Naive B cell (primary cell): ENCODE measurements at regions not wholly inside any gene's neighbourhood (a gene's known extent, or its start where the extent isn't known, plus 50 kb on each side); places are given as distances from the start of the nearest gene placed in this dataset.

Source experiments
- ATAC-seq, 2 donors: fragments of 150-1000 bp; cut with Tn5 transposase; 2 replicates each; pipeline ENCODE4 v1.10.0; 2021; ENCODE audit warnings: low read depth in 2 of 2, mild to moderate bottlenecking in 2 of 2, moderate library complexity in 2 of 2
- DNase-seq: peaks from one replicate; pipeline ENCODE4 v3.0.0; 2022
- H3K27ac Mint-ChIP-seq, 6 donors: one replicate each; pipeline ENCODE4 v1.8.0; 2020 to 2022; ENCODE audit warnings: mild to moderate bottlenecking in 6 of 6, mixed read lengths in 6 of 6, moderate library complexity in 5 of 6, inconsistent platforms in 2 of 6
- H3K27me3 Mint-ChIP-seq, 3 donors: one replicate each; pipeline ENCODE4 v1.8.0; 2021 to 2022; ENCODE audit warnings: mixed read lengths in 3 of 3, mild to moderate bottlenecking in 1 of 3
- H3K36me3 Mint-ChIP-seq, 2 donors: one replicate each; pipeline ENCODE4 v1.8.0; 2020 to 2022; ENCODE audit warnings: mixed read lengths in 2 of 2, inconsistent platforms in 1 of 2, mild to moderate bottlenecking in 1 of 2
- H3K4me1 Mint-ChIP-seq, 3 donors: one replicate each; pipeline ENCODE4 v1.8.0; 2020 to 2022; ENCODE audit warnings: mixed read lengths in 3 of 3, inconsistent platforms in 1 of 3, mild to moderate bottlenecking in 1 of 3, moderate library complexity in 1 of 3
- H3K4me3 Mint-ChIP-seq, 8 donors: one replicate each; pipeline ENCODE4 v1.8.0; 2020 to 2022; ENCODE audit warnings: mild to moderate bottlenecking in 8 of 8, mixed read lengths in 8 of 8, moderate library complexity in 8 of 8, inconsistent platforms in 2 of 8
- H3K9me3 Mint-ChIP-seq, 7 donors: one replicate each; pipeline ENCODE4 v1.8.0; 2020 to 2022; ENCODE audit warnings: mixed read lengths in 7 of 7, mild to moderate bottlenecking in 5 of 7, inconsistent platforms in 2 of 7, moderate library complexity in 1 of 7

DNA sequence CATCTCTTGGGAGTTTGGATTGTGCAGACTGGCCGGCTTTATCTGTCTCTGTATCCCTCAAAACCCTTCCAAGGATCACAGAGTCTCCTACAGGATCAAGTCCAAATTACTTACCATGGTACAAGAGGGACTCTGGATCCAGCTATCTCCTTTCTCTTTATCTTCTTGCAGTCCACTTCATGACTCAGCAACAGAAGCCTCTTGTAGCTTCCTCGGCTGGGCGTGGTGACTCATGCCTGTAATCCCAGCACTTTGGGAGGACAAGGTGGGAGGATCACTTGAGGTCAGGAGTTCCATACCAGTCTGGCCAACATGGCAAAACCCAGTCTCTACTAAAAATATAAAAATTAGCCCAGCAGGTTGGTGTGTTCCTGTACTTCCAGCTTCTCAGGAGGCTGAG is 189.7 kb downstream of the BCAT1 start:
- peak overlapping the region in 1 of 6 donors; percentile 39 for H3K27ac Mint-ChIP-seq
- peaks cover 0 to 4% (median 0%) of the 10 kb centered on the region in 3 donors for H3K27me3 Mint-ChIP-seq
- DNase-seq: no peak
- H3K4me1 Mint-ChIP-seq: no peaks in the 10 kb centered on the region
- H3K9me3 Mint-ChIP-seq: no peaks in the 10 kb centered on the region
- H3K36me3 Mint-ChIP-seq: no peaks in the 10 kb centered on the region
- H3K4me3 Mint-ChIP-seq: no peak overlapping the region
- ATAC-seq: no peak

DNA sequence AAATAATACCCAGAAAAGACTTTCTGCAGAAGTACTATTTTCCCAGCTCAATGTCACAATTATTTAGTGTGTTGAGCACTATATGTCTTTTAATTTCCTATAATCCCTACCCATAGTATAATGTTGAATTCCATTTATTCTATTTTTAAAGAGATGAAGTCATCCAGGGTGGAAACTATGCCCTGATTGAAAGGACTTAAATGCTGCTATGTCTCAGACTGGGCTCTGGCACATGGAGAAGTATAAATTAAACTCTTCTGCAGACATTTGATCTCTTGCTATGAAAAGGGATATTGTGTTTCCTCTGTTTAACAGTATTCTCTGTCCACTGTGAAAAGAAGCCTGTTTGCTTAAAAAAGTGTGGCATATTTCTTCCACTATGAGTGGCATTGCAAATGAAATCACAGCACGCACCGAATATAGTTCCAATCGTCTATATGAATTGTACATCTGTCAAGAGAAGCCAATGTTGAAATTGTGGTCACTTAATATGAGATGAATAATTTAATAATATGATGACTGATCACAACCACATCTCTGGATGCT is 192.3 kb downstream of the BCAT1 start:
- H3K4me3 Mint-ChIP-seq: no peak overlapping the region
- ATAC-seq (no peak), DNase-seq (no peak)
- H3K9me3 Mint-ChIP-seq: no peaks in the 10 kb centered on the region
- H3K27me3 Mint-ChIP-seq: no peaks in the 10 kb centered on the region
- H3K4me1 Mint-ChIP-seq: peaks cover 0 to 4% (median 0%) of the 10 kb centered on the region in 3 donors
- no peak overlapping the region for H3K27ac Mint-ChIP-seq
- H3K36me3 Mint-ChIP-seq: no peaks in the 10 kb centered on the region

DNA sequence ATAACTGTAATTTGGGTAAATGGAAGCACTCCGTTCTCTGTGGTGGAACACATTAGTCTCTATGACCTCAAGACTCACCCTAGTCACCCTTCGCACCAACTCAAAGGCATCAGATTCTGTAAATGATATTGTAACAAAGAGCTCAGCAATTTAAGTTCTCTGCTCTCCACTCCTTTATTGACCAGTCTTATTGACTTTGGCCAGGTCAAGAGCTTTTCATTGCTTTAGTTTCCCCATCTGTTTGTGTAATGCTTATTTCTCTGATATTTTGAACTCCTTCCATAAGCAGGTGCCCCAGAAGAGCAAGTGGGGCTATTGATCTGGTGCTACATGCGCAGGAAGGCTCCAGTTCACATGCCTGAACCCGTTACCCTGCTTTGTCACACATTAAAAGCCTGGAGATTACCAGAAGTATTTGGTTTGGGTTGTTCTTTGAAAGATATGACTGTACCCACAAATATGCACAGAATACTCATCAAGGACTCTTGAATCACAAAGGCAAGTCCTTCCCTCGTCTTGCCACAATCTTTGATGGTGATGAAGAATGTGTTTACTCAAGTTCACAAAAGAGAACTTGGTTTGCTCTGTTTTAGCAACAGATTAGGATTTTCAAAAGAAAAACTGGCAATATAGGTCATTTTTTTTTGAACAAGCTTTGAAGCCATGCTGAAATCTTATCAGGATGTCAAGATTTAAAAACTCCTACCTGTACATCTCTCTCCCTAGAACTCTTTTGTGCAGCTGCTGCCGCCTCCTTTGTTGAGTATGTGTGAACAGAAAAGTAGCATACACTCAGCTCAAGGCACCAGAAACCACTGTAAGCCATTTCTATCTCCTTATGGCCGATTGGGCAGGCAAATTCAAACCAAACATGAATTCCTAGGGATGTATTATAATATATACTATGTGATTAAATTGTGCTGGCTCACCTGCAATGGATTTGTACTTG is 193.9 kb downstream of the BCAT1 start:
- Mint-ChIP-seq H3K9me3 (no peaks in the 10 kb centered on the region), H3K4me1 (peaks cover 0 to 4% (median 0%) of the 10 kb centered on the region in 3 donors), H3K27me3 (no peaks in the 10 kb centered on the region), H3K27ac (no peak overlapping the region), H3K4me3 (no peak overlapping the region), H3K36me3 (no peaks in the 10 kb centered on the region)
- DNase-seq (no peak), ATAC-seq (no peak)

DNA sequence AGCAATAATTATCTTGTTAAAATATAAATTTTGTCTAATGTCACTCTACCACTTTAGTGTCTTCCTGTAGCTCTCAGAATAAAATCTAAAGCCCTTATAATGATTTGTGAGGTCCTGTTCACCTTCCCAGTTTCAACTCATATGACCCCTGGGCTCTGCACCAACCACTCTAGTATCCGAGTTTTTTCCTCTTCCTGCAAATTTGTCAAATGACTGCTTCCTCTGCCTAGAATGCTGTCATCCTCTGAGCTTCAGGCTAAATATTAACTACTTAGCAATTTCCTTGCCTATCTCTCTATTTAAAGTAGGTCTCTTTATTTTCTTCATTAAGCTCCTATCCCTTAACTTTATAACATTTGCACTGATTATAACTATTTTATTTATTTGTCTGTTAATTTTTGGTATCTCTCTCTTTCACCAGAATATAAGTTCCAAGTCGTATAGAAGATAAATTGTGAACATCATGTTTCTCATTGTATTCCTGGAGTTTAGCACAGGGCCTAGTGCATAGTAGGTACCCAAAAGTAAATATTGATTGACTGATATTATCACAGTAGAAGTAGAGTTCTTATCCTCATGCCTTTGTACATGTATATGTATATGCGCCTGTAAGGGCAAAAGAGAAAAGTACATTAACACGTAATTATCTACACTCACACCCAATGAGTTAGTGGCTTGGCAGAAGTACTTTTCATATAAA is 196.0 kb downstream of the BCAT1 start:
- peaks cover 0 to 4% (median 0%) of the 10 kb centered on the region in 3 donors for H3K4me1 Mint-ChIP-seq
- H3K27me3 Mint-ChIP-seq: no peaks in the 10 kb centered on the region
- no peak overlapping the region for H3K27ac Mint-ChIP-seq
- no peaks in the 10 kb centered on the region for H3K9me3 Mint-ChIP-seq
- no peak for DNase-seq
- H3K4me3 Mint-ChIP-seq: no peak overlapping the region
- no peak for ATAC-seq
- H3K36me3 Mint-ChIP-seq: no peaks in the 10 kb centered on the region

DNA sequence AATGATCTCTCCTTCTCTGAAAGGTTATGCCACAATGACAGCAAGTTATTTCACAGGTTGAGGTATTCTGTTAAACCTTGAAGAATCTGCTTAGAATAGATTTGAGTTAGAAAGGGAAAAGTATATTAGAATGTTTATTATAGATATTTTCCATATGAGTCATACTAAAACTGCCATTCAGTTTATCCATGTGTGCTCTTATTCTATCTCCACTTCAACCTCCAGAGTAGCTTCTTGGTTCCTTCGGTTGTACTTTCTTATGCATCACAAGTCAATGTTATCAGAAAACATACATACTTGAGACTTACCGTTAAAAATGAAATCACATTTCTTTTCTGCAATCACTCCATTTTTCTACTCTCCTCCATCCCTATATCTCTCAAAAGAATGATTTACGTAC is 197.7 kb downstream of the BCAT1 start:
- ATAC-seq: no peak
- H3K27ac Mint-ChIP-seq: no peak overlapping the region

DNA sequence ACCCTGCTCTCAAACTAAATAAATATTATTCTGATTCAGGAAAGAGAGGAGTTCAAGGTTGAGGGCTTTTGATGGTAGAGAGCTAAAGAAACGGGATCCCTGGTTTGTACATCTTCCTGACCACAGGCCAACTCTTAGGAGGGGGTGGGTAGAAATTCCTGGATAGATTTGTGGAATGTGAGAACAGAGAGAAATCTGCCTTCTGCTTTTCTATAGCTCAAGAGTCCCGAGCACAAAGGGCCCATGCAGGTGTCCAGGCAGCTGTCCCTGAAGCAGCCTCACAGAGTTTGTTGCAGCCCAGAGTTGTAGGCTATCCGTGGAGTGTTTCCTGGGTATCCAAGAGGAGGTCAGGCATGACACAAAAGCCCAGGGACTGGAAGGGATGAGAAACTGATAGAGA is 198.6 kb downstream of the BCAT1 start:
- Mint-ChIP-seq H3K4me1 (peaks cover 0 to 4% (median 0%) of the 10 kb centered on the region in 3 donors), H3K36me3 (no peaks in the 10 kb centered on the region), H3K4me3 (no peak overlapping the region), H3K27ac (peak overlapping the region in 1 of 6 donors; percentile 28), H3K27me3 (no peaks in the 10 kb centered on the region), H3K9me3 (no peaks in the 10 kb centered on the region)
- DNase-seq (no peak), ATAC-seq (no peak)

More for the DNA sequence above, 197.7 kb downstream of the BCAT1 start:
- no peak for DNase-seq
- no peaks in the 10 kb centered on the region for H3K9me3 Mint-ChIP-seq
- no peaks in the 10 kb centered on the region for H3K27me3 Mint-ChIP-seq
- H3K4me1 Mint-ChIP-seq: peaks cover 0 to 4% (median 0%) of the 10 kb centered on the region in 3 donors
- no peak overlapping the region for H3K4me3 Mint-ChIP-seq
- no peaks in the 10 kb centered on the region for H3K36me3 Mint-ChIP-seq

DNA sequence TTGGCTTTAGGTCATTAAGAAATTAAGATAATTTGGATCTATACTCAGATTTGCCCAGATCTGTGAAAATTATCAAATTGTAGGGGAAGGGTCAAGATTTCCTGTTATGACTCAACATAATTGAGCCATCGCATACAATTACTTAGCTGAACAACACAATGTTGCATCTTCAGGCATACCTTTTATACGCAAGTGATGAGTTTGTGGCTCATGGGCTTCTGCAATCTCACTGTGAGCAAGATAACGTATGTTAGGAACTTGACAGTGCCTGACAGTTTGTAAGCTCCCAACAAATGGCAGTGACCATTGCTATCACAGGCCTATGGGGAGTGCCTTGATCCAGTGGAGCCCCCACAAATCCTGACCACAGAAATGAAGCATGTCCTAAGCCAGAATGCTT is 199.7 kb downstream of the BCAT1 start:
- peaks cover 0 to 4% (median 3%) of the 10 kb centered on the region in 3 donors for H3K4me1 Mint-ChIP-seq
- H3K27me3 Mint-ChIP-seq: no peaks in the 10 kb centered on the region
- no peak for DNase-seq
- H3K27ac Mint-ChIP-seq: no peak overlapping the region
- no peak overlapping the region for H3K4me3 Mint-ChIP-seq
- no peaks in the 10 kb centered on the region for H3K9me3 Mint-ChIP-seq
- no peak for ATAC-seq
- no peaks in the 10 kb centered on the region for H3K36me3 Mint-ChIP-seq

DNA sequence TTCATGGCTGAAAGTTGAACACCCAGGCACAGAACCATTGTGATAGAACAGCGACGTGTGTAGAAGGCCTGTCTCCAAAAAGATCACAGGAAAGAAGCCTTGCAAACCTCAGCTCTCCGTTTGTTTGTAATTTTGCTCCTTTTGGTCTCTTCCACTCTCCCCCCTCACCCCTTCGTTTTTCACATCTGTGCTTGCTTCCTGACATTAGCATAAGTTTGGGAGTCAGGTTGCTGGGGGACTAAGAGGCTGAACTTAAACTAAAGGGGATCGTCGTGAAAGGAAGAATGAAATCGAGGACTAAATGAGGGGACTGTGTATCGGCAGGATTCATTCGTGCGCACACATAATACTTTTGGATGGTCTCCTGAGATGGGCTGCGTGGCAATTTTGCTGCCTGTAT is 200.6 kb downstream of the BCAT1 start:
- DNase-seq (no peak), ATAC-seq (no peak)
- H3K9me3 Mint-ChIP-seq: no peaks in the 10 kb centered on the region
- peaks cover 0 to 4% (median 4%) of the 10 kb centered on the region in 3 donors for H3K4me1 Mint-ChIP-seq
- H3K4me3 Mint-ChIP-seq: no peak overlapping the region
- H3K27me3 Mint-ChIP-seq: no peaks in the 10 kb centered on the region
- no peak overlapping the region for H3K27ac Mint-ChIP-seq
- H3K36me3 Mint-ChIP-seq: no peaks in the 10 kb centered on the region

DNA sequence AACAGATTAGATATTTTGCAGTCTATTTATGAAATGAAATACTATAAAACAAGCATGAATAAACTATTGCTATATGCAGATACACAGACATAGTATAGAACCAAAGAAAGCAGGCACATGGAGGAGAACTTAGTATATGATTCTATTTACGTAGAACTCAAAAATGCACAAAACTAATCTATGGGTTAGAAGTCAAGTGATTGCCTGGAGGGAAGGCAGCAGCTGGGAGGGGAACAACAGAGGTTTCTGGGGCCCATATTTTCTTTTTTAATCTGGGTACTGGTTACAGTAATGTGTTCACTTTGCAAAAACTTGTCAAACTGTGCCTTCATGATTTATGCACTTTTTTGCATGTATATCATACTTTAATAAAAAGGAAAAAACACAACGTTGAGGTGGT is 202.0 kb downstream of the BCAT1 start:
- Mint-ChIP-seq H3K4me3 (no peak overlapping the region), H3K36me3 (no peaks in the 10 kb centered on the region), H3K9me3 (no peaks in the 10 kb centered on the region), H3K27me3 (no peaks in the 10 kb centered on the region), H3K4me1 (peaks cover 8 to 16% (median 14%) of the 10 kb centered on the region in 3 donors), H3K27ac (no peak overlapping the region)
- no peak for DNase-seq
- no peak for ATAC-seq

DNA sequence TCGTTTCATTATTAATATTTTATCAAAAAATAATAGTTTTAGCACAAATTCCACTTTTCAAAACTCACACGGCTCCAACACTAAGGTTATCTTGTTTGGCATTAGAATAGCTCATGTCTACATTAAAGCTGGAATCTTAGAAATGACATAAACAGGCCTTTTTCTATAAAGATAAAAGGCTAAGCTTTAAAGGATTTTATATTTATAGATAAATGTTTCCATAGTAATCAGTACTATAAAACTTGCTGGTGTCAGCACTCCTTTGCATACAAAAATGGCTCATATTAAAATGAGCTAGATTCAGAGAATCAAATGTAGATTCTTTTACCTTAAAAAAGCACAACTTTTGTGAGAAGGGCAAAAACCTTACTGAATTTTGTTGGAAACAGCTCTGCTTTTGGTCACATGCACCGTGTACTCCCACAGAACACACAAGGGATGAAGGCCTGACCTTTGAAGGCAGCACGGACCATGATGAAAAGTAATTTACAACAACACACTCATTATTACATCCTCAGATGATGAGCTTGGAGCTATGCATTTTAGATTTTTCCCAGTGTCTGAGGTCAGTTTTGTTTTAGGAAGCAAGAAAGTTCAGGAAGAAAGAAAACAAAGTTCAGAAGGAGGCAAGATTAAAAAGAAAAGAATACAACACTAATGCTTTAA is 202.8 kb downstream of the BCAT1 start:
- ATAC-seq (no peak), DNase-seq (no peak)
- no peak overlapping the region for H3K27ac Mint-ChIP-seq
- peaks cover 12 to 21% (median 20%) of the 10 kb centered on the region in 3 donors for H3K4me1 Mint-ChIP-seq
- no peak overlapping the region for H3K4me3 Mint-ChIP-seq
- no peaks in the 10 kb centered on the region for H3K36me3 Mint-ChIP-seq
- H3K9me3 Mint-ChIP-seq: no peaks in the 10 kb centered on the region
- no peaks in the 10 kb centered on the region for H3K27me3 Mint-ChIP-seq

DNA sequence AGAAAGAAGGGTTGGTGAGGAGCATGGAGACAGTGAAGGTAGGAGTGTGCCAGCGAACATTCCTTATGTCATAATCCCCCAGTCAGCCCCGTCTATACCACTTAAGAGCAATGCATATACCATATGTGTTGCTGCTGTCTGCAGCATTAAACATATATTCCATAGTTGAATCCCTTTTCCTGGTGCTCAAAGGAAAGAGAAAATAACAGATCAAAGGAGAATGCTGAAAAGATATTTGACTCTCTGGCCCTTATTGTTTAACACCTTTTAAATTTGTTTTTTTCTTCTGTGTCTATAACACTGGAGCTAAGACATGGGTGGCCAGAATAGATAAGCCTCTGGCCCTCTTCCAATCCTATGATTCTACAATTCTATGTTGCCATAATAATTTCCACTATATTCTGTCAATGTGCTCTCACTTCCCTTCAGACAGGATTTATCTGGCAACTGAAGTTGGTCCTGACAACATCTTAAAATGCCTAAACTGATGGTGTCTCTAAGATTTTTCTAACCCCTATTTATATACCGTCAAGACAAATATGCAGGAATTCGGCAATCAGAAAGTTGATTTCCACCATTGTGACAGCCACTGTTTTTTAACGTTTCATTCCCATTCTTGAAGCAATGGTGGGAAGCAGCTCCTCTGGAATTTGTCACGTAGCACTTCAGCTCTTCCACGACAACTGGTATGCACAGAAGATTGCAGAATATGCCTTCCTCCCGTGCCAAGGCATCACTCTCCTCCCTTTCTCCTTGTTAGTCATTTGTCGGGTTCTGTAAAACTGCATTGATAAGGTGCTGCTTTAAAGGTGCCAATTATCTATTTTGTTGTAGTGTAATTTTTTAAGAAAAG is 204.7 kb downstream of the BCAT1 start:
- Mint-ChIP-seq H3K27ac (peak overlapping the region in 2 of 6 donors; percentile 29 to 69), H3K36me3 (no peaks in the 10 kb centered on the region), H3K4me1 (peaks cover 13 to 32% (median 28%) of the 10 kb centered on the region in 3 donors), H3K27me3 (no peaks in the 10 kb centered on the region), H3K9me3 (no peaks in the 10 kb centered on the region), H3K4me3 (no peak overlapping the region)
- DNase-seq (no peak), ATAC-seq (no peak)

DNA sequence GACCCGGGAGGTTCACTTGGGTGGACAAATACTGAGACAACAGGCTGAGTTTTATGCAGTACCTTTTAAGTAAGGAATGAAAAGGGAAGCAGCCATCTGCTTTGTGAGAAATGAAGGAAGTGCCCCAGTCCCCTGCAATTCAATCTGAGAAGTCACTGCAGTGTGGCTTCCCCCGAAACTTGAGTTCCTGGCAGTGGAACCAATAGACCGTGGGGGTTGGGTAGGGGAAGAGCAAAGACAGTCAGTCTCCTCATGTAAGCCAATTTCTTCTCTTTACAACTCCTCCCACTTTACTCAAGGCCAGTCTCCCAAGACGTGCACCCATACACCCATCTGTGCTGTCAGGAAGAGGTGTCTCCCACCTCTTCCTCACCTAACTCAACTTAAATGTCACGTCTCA is 206.5 kb downstream of the BCAT1 start:
- Mint-ChIP-seq H3K4me3 (peak overlapping the region in 6 of 8 donors; percentile 7 to 53 (median 19)), H3K4me1 (peaks cover 17 to 38% (median 34%) of the 10 kb centered on the region in 3 donors), H3K36me3 (no peaks in the 10 kb centered on the region), H3K27ac (peak overlapping the region in 2 of 6 donors; percentile 1 to 16), H3K9me3 (no peaks in the 10 kb centered on the region), H3K27me3 (no peaks in the 10 kb centered on the region)
- ATAC-seq: peak; percentile 99 to 100
- DNase-seq: peak; percentile 68
